ENCODE measurements at regions not wholly inside any gene's neighbourhood (a gene's known extent, or its start where the extent isn't known, plus 50 kb on each side); places are given as distances from the start of the nearest gene placed in this dataset.

DNA sequence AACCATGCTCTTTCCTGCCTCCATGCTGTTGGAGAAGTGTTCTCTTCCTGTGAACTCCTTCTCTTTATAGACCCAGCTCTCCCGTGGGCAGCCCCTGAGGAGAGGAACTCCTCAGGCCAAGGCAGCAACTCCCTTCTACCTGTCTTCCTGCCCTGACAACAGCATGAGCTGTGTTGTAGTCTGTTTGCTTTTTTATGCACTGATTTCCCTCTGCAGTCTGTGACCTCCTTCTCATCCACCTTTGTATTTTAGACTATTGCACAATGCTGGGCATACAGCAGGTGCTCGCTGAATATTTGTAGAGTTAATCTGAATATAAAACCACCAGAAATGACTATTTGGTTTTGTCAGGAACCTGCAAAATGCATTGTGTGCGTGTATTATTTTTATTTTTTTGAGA lies 152.2 kb upstream of the CHD6 start:
- peaks cover 0 to 6% of the 10 kb centered on the region in 2 donors for H3K9me3 ChIP-seq
- H3K27ac ChIP-seq, result no peak overlapping the region
- ATAC-seq, result no peak
- DNase-seq, result no peak
- H3K27me3 ChIP-seq, result peaks cover 0 to 28% of the 10 kb centered on the region in 2 donors
- H3K4me3 ChIP-seq, result no peak overlapping the region
- intact Hi-C loops (cut with DNase I), result no loop called here
- H3K36me3 ChIP-seq, result no peaks in the 10 kb centered on the region
- H3K4me1 ChIP-seq, result no peaks in the 10 kb centered on the region
- TF ChIP-seq, protein P1, sequence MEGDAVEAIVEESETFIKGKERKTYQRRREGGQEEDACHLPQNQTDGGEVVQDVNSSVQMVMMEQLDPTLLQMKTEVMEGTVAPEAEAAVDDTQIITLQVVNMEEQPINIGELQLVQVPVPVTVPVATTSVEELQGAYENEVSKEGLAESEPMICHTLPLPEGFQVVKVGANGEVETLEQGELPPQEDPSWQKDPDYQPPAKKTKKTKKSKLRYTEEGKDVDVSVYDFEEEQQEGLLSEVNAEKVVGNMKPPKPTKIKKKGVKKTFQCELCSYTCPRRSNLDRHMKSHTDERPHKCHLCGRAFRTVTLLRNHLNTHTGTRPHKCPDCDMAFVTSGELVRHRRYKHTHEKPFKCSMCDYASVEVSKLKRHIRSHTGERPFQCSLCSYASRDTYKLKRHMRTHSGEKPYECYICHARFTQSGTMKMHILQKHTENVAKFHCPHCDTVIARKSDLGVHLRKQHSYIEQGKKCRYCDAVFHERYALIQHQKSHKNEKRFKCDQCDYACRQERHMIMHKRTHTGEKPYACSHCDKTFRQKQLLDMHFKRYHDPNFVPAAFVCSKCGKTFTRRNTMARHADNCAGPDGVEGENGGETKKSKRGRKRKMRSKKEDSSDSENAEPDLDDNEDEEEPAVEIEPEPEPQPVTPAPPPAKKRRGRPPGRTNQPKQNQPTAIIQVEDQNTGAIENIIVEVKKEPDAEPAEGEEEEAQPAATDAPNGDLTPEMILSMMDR (IDR thresholded peaks at IDR 0.05), result no peak

DNA sequence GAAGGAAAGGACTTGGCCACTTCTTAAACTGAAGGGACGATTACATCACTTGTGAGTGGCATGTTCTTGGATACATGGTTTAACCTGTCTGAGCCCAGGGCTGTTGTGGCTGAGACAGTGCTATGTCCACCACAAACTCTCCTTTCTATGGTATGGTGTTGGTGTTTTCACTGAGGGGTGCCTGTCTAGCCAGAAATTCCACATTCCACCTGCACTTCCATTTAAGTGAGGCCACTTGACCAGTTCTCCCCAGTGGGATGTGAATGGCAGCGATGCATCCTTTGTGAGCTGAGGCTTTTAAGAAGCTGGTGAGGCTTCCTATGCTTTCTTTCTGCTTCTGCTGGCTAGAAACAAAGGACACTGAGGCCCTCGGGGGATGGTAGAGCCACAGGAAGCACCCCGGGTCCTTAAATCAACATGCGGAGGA lies 151.4 kb upstream of the CHD6 start:
- intact Hi-C loops (cut with DNase I), result no loop called here
- ATAC-seq, result no peak

DNA sequence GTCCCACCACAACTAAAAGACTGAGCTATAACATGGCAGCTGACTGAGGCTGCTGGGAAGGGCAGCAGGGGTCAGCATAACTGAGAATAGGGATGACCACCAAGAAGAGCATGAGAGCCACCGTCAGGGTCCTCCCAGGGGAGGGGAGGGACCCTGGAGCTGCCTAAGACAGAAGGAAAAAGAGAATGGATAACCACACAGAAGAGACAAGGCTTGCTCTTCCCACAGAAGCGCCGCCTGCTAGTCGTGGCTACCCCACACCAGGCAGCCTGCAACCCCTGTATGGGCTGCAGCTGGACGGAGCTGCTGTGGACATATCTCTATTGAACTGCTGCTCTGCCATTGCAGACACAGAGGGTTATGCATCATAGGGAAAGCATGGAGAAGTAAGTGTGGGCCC lies 132.0 kb upstream of the CHD6 start:
- no peak for DNase-seq
- Histone ChIP-seq H3K27me3 (peaks cover 0 to 10% of the 10 kb centered on the region in 2 donors), H3K36me3 (no peaks in the 10 kb centered on the region), H3K9me3 (no peaks in the 10 kb centered on the region), H3K4me1 (no peaks in the 10 kb centered on the region), H3K4me3 (no peak overlapping the region), H3K27ac (no peak overlapping the region)
- TF ChIP-seq, protein P1 (IDR thresholded peaks at IDR 0.05), result no peak
- ATAC-seq, result no peak
- intact Hi-C loops (cut with DNase I), result no loop called here

More for the DNA sequence above, 151.4 kb upstream of the CHD6 start:
- no peak overlapping the region for H3K4me3 ChIP-seq
- TF ChIP-seq, protein P1 (IDR thresholded peaks at IDR 0.05), result no peak
- peaks cover 0 to 6% of the 10 kb centered on the region in 2 donors for H3K9me3 ChIP-seq
- H3K27me3 ChIP-seq, result peaks cover 0 to 24% of the 10 kb centered on the region in 2 donors
- no peaks in the 10 kb centered on the region for H3K36me3 ChIP-seq
- no peaks in the 10 kb centered on the region for H3K4me1 ChIP-seq
- H3K27ac ChIP-seq, result no peak overlapping the region
- DNase-seq, result peak in 2 of 4 donors; percentile 3 to 12

DNA sequence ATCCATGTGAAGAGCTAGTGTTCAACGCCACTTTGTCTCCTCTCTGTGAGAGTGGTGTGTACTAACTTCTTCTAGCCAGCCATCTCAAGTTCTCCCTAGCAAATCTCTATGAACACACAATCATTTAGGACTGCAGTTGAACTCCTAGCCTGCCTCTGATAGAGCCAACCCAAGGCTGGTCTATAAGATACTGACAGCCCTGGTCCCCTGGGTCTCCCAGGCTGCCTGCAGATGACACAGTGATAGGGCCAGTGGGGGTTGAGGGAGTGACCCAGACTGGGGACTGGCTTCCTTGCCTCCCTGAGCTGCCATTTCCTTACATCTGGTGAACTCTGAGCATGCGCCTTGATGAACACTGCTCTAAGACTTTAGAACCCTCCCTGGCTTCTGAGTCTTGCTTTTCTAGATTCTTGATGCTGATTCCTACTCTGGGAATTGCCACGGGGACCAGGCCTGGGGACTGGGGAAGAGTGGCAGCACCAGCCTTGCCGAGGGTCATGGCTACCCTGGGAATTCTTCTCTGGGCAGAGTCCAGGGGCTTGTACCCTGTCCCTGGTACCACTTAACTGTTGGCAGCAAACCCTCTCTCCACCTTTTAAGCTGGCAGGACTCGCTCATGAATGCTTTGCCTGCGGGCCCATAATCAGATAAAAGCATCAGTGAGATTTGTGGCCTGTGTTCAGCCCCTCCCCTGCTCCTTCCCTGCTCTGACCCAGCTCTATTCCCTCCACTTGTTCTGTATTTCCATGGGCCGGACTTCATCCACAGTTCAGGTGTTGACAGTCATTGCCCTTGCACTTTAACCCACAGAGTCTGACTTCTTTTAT lies 130.8 kb upstream of the CHD6 start:
- Histone ChIP-seq H3K4me1 (no peaks in the 10 kb centered on the region), H3K36me3 (no peaks in the 10 kb centered on the region), H3K4me3 (no peak overlapping the region), H3K27ac (no peak overlapping the region), H3K27me3 (peaks cover 0 to 10% of the 10 kb centered on the region in 2 donors), H3K9me3 (no peaks in the 10 kb centered on the region)
- DNase-seq, result no peak
- intact Hi-C loops (cut with DNase I), result no loop called here
- ATAC-seq, result no peak
- TF ChIP-seq, protein P1 (IDR thresholded peaks at IDR 0.05), result no peak

DNA sequence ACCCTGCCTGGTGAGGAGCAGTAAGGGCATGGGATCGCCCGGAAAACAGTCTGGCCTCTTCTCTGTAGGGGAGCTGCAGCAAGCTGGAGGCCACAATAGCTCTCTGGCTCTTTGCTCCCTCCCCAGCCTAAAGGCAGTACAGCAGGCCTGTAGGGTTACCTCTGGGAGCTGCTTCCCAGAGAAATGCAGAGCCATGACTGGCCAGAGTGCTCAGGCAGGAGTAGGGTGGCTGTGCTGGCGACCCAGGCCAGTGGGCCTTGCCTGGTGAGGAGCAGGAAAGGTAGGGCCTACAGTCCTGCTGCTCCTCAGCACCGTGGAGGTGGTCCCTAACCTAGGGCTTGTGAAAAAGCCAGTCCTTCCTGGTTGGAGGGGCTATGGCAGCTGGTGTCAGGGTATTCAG lies 129.9 kb upstream of the CHD6 start:
- H3K27me3 ChIP-seq, result peaks cover 0 to 10% of the 10 kb centered on the region in 2 donors
- TF ChIP-seq, protein P1 (IDR thresholded peaks at IDR 0.05), result no peak
- intact Hi-C loops (cut with DNase I), result no loop called here
- no peaks in the 10 kb centered on the region for H3K9me3 ChIP-seq
- H3K4me3 ChIP-seq, result no peak overlapping the region
- no peak for ATAC-seq
- H3K27ac ChIP-seq, result no peak overlapping the region
- H3K4me1 ChIP-seq, result no peaks in the 10 kb centered on the region
- no peaks in the 10 kb centered on the region for H3K36me3 ChIP-seq
- DNase-seq, result no peak

Data from left lung (tissue), 4 donors.